ENCODE measurements at regions not wholly inside any gene's neighbourhood (a gene's known extent, or its start where the extent isn't known, plus 50 kb on each side); places are given as distances from the start of the nearest gene placed in this dataset.

- Histone ChIP-seq H3K9me3 (ENCODE audit: control insufficient read depth in 4 of 4, low read length in 3 of 4) (peaks cover 0 to 2% (median 0%) of the 10 kb centered on the region in 4 donors), H3K27ac (ENCODE audit: low read depth in 1 of 2, low read length in 2 of 2) (no peak overlapping the region), H3K9ac (ENCODE audit: low read depth in 1 of 2, low read length in 2 of 2) (no peak overlapping the region), H3K4me3 (ENCODE audit: low read depth in 1 of 3, low read length in 3 of 3) (no peak overlapping the region), H3K4me1 (ENCODE audit: control insufficient read depth in 4 of 4, insufficient read depth in 4 of 4, low read length in 3 of 4) (no peaks in the 10 kb centered on the region), H3K27me3 (ENCODE audit: control insufficient read depth in 4 of 4, insufficient read depth in 4 of 4, low read length in 3 of 4) (no peaks in the 10 kb centered on the region), H3K36me3 (ENCODE audit: control insufficient read depth in 4 of 4, insufficient read depth in 3 of 4, low read depth in 1 of 4, low read length in 3 of 4) (no peaks in the 10 kb centered on the region)
- TF ChIP-seq HNF4G (IDR thresholded peaks at IDR 0.05) (no peak), TAF1 (conservative IDR thresholded peaks at IDR 0.05) (no peak), FOXA2 (IDR thresholded peaks at IDR 0.05) (no peak), CTCF (IDR thresholded peaks at IDR 0.05; ENCODE audit: low read depth, low read length, missing input control) (no peak), GABPA (IDR thresholded peaks at IDR 0.05 in 1 of 2, conservative IDR thresholded peaks at IDR 0.05 in 1 of 2) (no peak), RXRA (IDR thresholded peaks at IDR 0.05) (no peak), ATF3 (IDR thresholded peaks at IDR 0.05) (no peak), ZBTB33 (IDR thresholded peaks at IDR 0.05) (no peak), SP1 (IDR thresholded peaks at IDR 0.05) (no peak), YY1 (IDR thresholded peaks at IDR 0.05) (no peak)
- DNase-seq (ENCODE audit: low spot score), result no peak
- 68% methylated on average over 8 of the region's 8 CpGs for WGBS
Observed at GRCh38 chr3:135352213-135352612, 557.2 kb downstream of the EPHB1 start.

GRCh38 chr3:135362889-135363288 lies 567.8 kb downstream of the EPHB1 start:
- no peak for TF ChIP-seq RXRA (IDR thresholded peaks at IDR 0.05)
- TF ChIP-seq TAF1 (conservative IDR thresholded peaks at IDR 0.05), result no peak
- TF ChIP-seq REST (IDR thresholded peaks at IDR 0.05), result no peak
- no peak for TF ChIP-seq HNF4G (IDR thresholded peaks at IDR 0.05)
- no peak for TF ChIP-seq SP1 (IDR thresholded peaks at IDR 0.05)
- TF ChIP-seq ATF3 (IDR thresholded peaks at IDR 0.05), result no peak
- Histone ChIP-seq H3K36me3 (ENCODE audit: control insufficient read depth in 4 of 4, insufficient read depth in 3 of 4, low read depth in 1 of 4, low read length in 3 of 4) (no peaks in the 10 kb centered on the region), H3K4me1 (ENCODE audit: control insufficient read depth in 4 of 4, insufficient read depth in 4 of 4, low read length in 3 of 4) (no peaks in the 10 kb centered on the region), H3K27me3 (ENCODE audit: control insufficient read depth in 4 of 4, insufficient read depth in 4 of 4, low read length in 3 of 4) (peaks cover 0 to 3% (median 0%) of the 10 kb centered on the region in 4 donors), H3K9ac (ENCODE audit: low read depth in 1 of 2, low read length in 2 of 2) (no peak overlapping the region), H3K9me3 (ENCODE audit: control insufficient read depth in 4 of 4, low read length in 3 of 4) (no peaks in the 10 kb centered on the region), H3K4me3 (ENCODE audit: low read depth in 1 of 3, low read length in 3 of 3) (no peak overlapping the region), H3K27ac (ENCODE audit: low read depth in 1 of 2, low read length in 2 of 2) (no peak overlapping the region)
- no peak for DNase-seq (ENCODE audit: low spot score)
- 74% methylated on average over 3 of the region's 3 CpGs for WGBS

All from liver (tissue), 8 donors.